ENCODE measurements at regions not wholly inside any gene's neighbourhood (a gene's known extent, or its start where the extent isn't known, plus 50 kb on each side); places are given as distances from the start of the nearest gene placed in this dataset.

- Histone ChIP-seq H4K91ac (ENCODE audit: insufficient read depth, low read depth, low read length) (no peak overlapping the region), H3K27me3 (ENCODE audit: control insufficient read depth, insufficient read depth, low read length) (no peaks in the 10 kb centered on the region), H4K5ac (ENCODE audit: low read depth, low read length) (no peak overlapping the region), H3K9me1 (ENCODE audit: insufficient read depth, low read length) (no peaks in the 10 kb centered on the region), H4K8ac (ENCODE audit: low read depth in 2 of 2, low read length in 2 of 2) (no peak overlapping the region), H2BK15ac (ENCODE audit: low read depth, low read length) (no peak overlapping the region), H3K4me1 (ENCODE audit: control insufficient read depth, insufficient read depth, low read length) (no peaks in the 10 kb centered on the region), H3K4me3 (ENCODE audit: insufficient read depth, low read depth, low read length) (no peak overlapping the region), H2AK9ac (replicated peaks; ENCODE audit: low read depth, low read length, poor library complexity) (no peak overlapping the region), H2AK5ac (ENCODE audit: low read depth, low read length) (no peak overlapping the region), H3K4ac (ENCODE audit: low read depth, low read length) (no peak overlapping the region), H2BK5ac (ENCODE audit: low read depth, low read length, poor library complexity, severe bottlenecking) (no peak overlapping the region), H3K27ac (ENCODE audit: insufficient read depth, low read length) (no peak overlapping the region), H3K4me2 (ENCODE audit: low read depth, low read length) (no peak overlapping the region), H3K9ac (ENCODE audit: low read depth, low read length) (no peak overlapping the region), H4K20me1 (ENCODE audit: insufficient read depth, low read length) (no peaks in the 10 kb centered on the region), H3K18ac (ENCODE audit: low read depth, low read length) (no peak overlapping the region), H2BK20ac (ENCODE audit: low read depth, low read length) (no peak overlapping the region), H3K79me1 (ENCODE audit: low read depth in 1 of 2, low read length in 2 of 2) (no peaks in the 10 kb centered on the region), H3K36me3 (ENCODE audit: control insufficient read depth, insufficient read depth, low read length) (no peaks in the 10 kb centered on the region), H3K14ac (replicated peaks; ENCODE audit: low read depth, low read length) (no peak overlapping the region), H2BK120ac (ENCODE audit: low read depth, low read length) (no peak overlapping the region), H3K56ac (ENCODE audit: extremely low read depth, insufficient read depth, low read length) (no peak overlapping the region), H3K23ac (ENCODE audit: low read depth, low read length) (no peak overlapping the region), H2AFZ (replicated peaks; ENCODE audit: low read length, poor library complexity) (no peak overlapping the region), H3K9me3 (ENCODE audit: control insufficient read depth, insufficient read depth, low read length) (peaks cover 8% of the 10 kb centered on the region)
- dilution Hi-C loops (cut with HindIII; ENCODE audit: low sequenced_read_pairs, unreplicated experiment): no loop called here
- intact Hi-C loops (cut with micrococcal nuclease): no loop called here
- CTCF ChIA-PET: no interaction called here
- DNase-seq: no peak
- no TSS peak for BruUV-seq (replicated peaks)
- in situ Hi-C loops (cut with MboI; ENCODE audit: low sequenced_read_pairs): no loop called here
- no peak for TF ChIP-seq NFE2L2 (IDR thresholded peaks at IDR 0.05; ENCODE audit: low read depth, low read length)
- TF ChIP-seq ELK1 (IDR thresholded peaks at IDR 0.05; ENCODE audit: borderline replicate concordance, low read depth, low read length): no peak
- no peak for TF ChIP-seq CHD1 (IDR thresholded peaks at IDR 0.05; ENCODE audit: low read depth, low read length)
- no peak for TF ChIP-seq RFX5 (IDR thresholded peaks at IDR 0.05; ENCODE audit: low read depth, low read length)
- POLR2A ChIA-PET (ENCODE audit: unreplicated experiment): no interaction called here
- no peak for ATAC-seq (ENCODE audit: low read depth)
These were observed 347.8 kb upstream of the SLC35B3 start for GRCh38 chr6:8783191-8783590.
